Astrocyte (in vitro differentiated cells and primary cell): ENCODE measurements at regions not wholly inside any gene's neighbourhood (a gene's known extent, or its start where the extent isn't known, plus 50 kb on each side); places are given as distances from the start of the nearest gene placed in this dataset.

Experiments used
- DNase-seq: peaks from one replicate; pipeline ENCODE4 v3.0.0-alpha.2; 2010; ENCODE audit warnings: low read depth
- FAIRE-seq: peaks from 2 replicates; lab custom pipeline; 2011; peaks lifted over from hg19 to GRCh38; lab: Jason Lieb, UNC
- H2AFZ ChIP-seq: 2 replicates; pipeline ENCODE4 v1.6.0; 2012; ENCODE audit warnings: low read depth, low read length, inconsistent platforms
- H3K27ac ChIP-seq: 2 replicates; pipeline ENCODE4 v1.5.1; 2011; ENCODE audit warnings: low read depth, low read length, inconsistent platforms
- H3K27me3 ChIP-seq: 2 replicates; pipeline ENCODE4 v1.6.0; 2011; ENCODE audit warnings: low read length, inconsistent platforms; ENCODE audit not compliant: insufficient read depth
- H3K36me3 ChIP-seq: 2 replicates; pipeline ENCODE4 v1.5.1; 2011; ENCODE audit warnings: low read length, inconsistent platforms; ENCODE audit not compliant: insufficient read depth
- H3K4me1 ChIP-seq: 2 replicates; pipeline ENCODE4 v1.5.1; 2011; ENCODE audit warnings: low read length, inconsistent platforms; ENCODE audit not compliant: insufficient read depth
- H3K4me2 ChIP-seq: 2 replicates; pipeline ENCODE4 v1.6.0; 2012; ENCODE audit warnings: low read length, inconsistent platforms
- H3K4me3 ChIP-seq: 2 replicates; pipeline ENCODE4 v1.5.1; 2011; ENCODE audit warnings: low read depth, mild to moderate bottlenecking, low read length, inconsistent platforms; ENCODE audit not compliant: insufficient read depth
- H3K79me2 ChIP-seq: 2 replicates; pipeline ENCODE4 v1.6.0; 2012; ENCODE audit warnings: mild to moderate bottlenecking, low read length, inconsistent platforms; ENCODE audit not compliant: insufficient read depth
- H3K9ac ChIP-seq: 2 replicates; pipeline ENCODE4 v1.6.0; 2012; ENCODE audit warnings: mild to moderate bottlenecking, low read length, inconsistent platforms
- H3K9me3 ChIP-seq: 2 replicates; pipeline ENCODE4 v1.5.1; 2012; ENCODE audit warnings: low read depth, mild to moderate bottlenecking, low read length, inconsistent platforms; ENCODE audit not compliant: insufficient read depth
- H4K20me1 ChIP-seq: 2 replicates; pipeline ENCODE4 v1.6.0; 2012; ENCODE audit warnings: low read length, inconsistent platforms; ENCODE audit not compliant: insufficient read depth
- H3K27ac Mint-ChIP-seq: one replicate; pipeline ENCODE4 v1.8.0; 2021; ENCODE audit warnings: mild to moderate bottlenecking, mixed read lengths; ENCODE audit not compliant: unreplicated experiment
- H3K27me3 Mint-ChIP-seq: one replicate; pipeline ENCODE4 v1.8.0; 2021; ENCODE audit warnings: low read depth, mixed read lengths; ENCODE audit not compliant: unreplicated experiment
- H3K36me3 Mint-ChIP-seq: one replicate; pipeline ENCODE4 v1.8.0; 2021; ENCODE audit warnings: low read depth, mixed read lengths; ENCODE audit not compliant: unreplicated experiment
- H3K4me1 Mint-ChIP-seq: one replicate; pipeline ENCODE4 v1.8.0; 2021; ENCODE audit warnings: low read depth, mixed read lengths; ENCODE audit not compliant: unreplicated experiment
- H3K4me3 Mint-ChIP-seq: one replicate; pipeline ENCODE4 v1.8.0; 2021; ENCODE audit warnings: mild to moderate bottlenecking, moderate library complexity, mixed read lengths; ENCODE audit not compliant: unreplicated experiment
- H3K9me3 Mint-ChIP-seq: one replicate; pipeline ENCODE4 v1.8.0; 2021; ENCODE audit warnings: mild to moderate bottlenecking, mixed read lengths; ENCODE audit not compliant: unreplicated experiment
- EZH2 ChIP-seq: IDR thresholded peaks from 2 replicates; pipeline ENCODE4 v1.6.1; 2012; ENCODE audit warnings: mild to moderate bottlenecking, low read length, inconsistent platforms; ENCODE audit not compliant: insufficient read depth
- TF ChIP-seq, protein P1 (sequence below): IDR thresholded peaks from 2 replicates; pipeline ENCODE4 v1.5.1; 2011; ENCODE audit warnings: low read depth, mild to moderate bottlenecking, inconsistent platforms, low read length, moderate library complexity; ENCODE audit not compliant: insufficient read depth

DNA sequence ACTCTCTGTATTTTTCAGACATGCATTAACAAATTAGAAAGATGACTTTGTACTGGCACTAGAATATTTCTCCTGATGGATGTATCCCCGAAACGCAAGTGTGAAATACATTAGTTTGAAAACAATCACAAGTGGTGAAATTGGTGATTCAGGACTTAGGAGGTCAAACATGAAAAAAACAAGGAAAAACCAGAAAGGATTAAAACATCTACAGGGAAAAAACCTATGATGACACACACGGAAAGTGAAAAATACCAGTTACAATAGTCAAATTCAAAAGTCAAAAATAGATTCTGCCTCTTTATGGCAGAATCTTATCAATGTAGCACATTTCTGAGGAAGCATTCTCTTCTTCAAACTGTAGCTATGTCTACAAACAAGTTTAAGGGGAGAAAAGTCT, 129.0 kb upstream of the SGK1 start:
- Mint-ChIP-seq H3K36me3 (no peaks in the 10 kb centered on the region), H3K27ac (peak overlapping the region; percentile 64), H3K27me3 (no peaks in the 10 kb centered on the region), H3K4me3 (no peak overlapping the region), H3K4me1 (peaks cover 12% of the 10 kb centered on the region), H3K9me3 (no peaks in the 10 kb centered on the region)
- Histone ChIP-seq H3K4me3 (no peak overlapping the region), H3K27me3 (no peaks in the 10 kb centered on the region), H3K9me3 (no peaks in the 10 kb centered on the region), H3K9ac (peak overlapping the region; percentile 44), H3K36me3 (no peaks in the 10 kb centered on the region), H3K4me1 (peaks cover 19% of the 10 kb centered on the region), H3K27ac (peak overlapping the region; percentile 87), H3K79me2 (no peaks in the 10 kb centered on the region), H3K4me2 (no peak overlapping the region), H4K20me1 (no peaks in the 10 kb centered on the region), H2AFZ (no peak overlapping the region)
- TF ChIP-seq EZH2 = no peak
- TF ChIP-seq, protein P1, sequence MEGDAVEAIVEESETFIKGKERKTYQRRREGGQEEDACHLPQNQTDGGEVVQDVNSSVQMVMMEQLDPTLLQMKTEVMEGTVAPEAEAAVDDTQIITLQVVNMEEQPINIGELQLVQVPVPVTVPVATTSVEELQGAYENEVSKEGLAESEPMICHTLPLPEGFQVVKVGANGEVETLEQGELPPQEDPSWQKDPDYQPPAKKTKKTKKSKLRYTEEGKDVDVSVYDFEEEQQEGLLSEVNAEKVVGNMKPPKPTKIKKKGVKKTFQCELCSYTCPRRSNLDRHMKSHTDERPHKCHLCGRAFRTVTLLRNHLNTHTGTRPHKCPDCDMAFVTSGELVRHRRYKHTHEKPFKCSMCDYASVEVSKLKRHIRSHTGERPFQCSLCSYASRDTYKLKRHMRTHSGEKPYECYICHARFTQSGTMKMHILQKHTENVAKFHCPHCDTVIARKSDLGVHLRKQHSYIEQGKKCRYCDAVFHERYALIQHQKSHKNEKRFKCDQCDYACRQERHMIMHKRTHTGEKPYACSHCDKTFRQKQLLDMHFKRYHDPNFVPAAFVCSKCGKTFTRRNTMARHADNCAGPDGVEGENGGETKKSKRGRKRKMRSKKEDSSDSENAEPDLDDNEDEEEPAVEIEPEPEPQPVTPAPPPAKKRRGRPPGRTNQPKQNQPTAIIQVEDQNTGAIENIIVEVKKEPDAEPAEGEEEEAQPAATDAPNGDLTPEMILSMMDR = no peak
- peak; percentile 55 for FAIRE-seq
- DNase-seq = no peak

DNA sequence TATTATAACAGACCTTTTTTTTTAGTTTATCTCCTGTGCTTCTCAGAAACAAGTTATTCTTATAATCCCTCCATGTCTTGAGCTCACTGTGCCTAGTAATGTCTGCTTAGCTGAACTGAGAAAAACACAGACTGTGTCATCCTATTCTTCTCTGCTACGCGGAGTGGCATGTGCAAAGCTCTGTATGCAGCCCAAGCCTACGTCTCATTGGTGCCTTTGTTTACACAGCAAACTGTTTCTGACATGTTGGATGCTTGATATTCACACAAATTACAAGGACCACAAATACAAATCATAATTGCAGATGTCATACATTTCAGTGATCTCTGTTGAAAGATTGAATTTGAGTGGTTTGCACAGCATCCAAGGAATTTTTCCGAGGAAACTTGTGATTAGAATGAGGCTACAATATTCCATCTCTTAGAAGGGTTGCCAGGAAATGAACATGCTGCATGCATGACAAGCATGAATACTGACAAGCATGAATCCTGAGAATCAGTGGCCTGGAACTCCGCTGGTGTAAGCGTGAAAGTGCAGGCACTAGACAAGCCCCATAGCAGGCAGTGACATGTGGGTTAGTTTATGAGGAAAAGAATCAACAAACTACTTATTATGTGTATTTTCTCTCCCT, 128.4 kb upstream of the SGK1 start:
- Mint-ChIP-seq H3K9me3 (no peaks in the 10 kb centered on the region), H3K27ac (peak overlapping the region; percentile 64), H3K36me3 (no peaks in the 10 kb centered on the region), H3K27me3 (no peaks in the 10 kb centered on the region), H3K4me3 (no peak overlapping the region), H3K4me1 (peaks cover 12% of the 10 kb centered on the region)
- peaks cover 19% of the 10 kb centered on the region for H3K4me1 ChIP-seq
- no peaks in the 10 kb centered on the region for H3K27me3 ChIP-seq
- no peaks in the 10 kb centered on the region for H3K79me2 ChIP-seq
- no peaks in the 10 kb centered on the region for H3K9me3 ChIP-seq
- TF ChIP-seq EZH2 = no peak
- TF ChIP-seq, protein P1 = no peak
- H2AFZ ChIP-seq = no peak overlapping the region
- peak overlapping the region; percentile 44 for H3K9ac ChIP-seq
- DNase-seq (peak; percentile 74), FAIRE-seq (peak; percentile 52)
- peak overlapping the region; percentile 87 for H3K27ac ChIP-seq
- H3K36me3 ChIP-seq = no peaks in the 10 kb centered on the region
- no peak overlapping the region for H3K4me3 ChIP-seq
- H3K4me2 ChIP-seq = no peak overlapping the region
- no peaks in the 10 kb centered on the region for H4K20me1 ChIP-seq

DNA sequence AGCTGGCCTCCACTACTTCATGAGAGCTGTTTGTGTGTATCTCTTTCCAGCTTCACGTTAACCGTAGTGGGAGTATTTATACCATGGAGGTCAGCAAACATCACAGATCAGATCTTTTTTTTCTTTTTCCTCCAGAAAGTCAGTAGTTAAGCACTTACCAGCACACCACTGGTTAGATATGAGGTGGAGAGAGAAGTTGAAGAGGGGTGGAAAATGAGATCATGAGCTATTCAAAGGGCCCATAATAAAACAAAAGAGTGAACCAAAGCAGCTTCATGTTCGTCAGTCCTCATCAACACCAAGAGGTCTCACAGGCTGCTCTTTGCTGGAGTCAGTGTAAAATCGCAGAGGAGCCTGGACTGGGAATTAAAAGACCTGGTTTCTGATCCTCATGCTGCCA, 125.1 kb upstream of the SGK1 start:
- Histone ChIP-seq H3K9ac (no peak overlapping the region), H3K27ac (no peak overlapping the region)
- TF ChIP-seq, protein P1 = no peak
- TF ChIP-seq EZH2 = no peak

More for the DNA sequence above, 125.1 kb upstream of the SGK1 start:
- Mint-ChIP-seq H3K9me3 (no peaks in the 10 kb centered on the region), H3K36me3 (no peaks in the 10 kb centered on the region), H3K27ac (no peak overlapping the region), H3K4me3 (no peak overlapping the region), H3K4me1 (peaks cover 12% of the 10 kb centered on the region), H3K27me3 (no peaks in the 10 kb centered on the region)
- no peaks in the 10 kb centered on the region for H3K36me3 ChIP-seq
- no peaks in the 10 kb centered on the region for H4K20me1 ChIP-seq
- H3K4me2 ChIP-seq = no peak overlapping the region
- no peak for FAIRE-seq
- peaks cover 15% of the 10 kb centered on the region for H3K4me1 ChIP-seq
- no peak for DNase-seq
- H3K27me3 ChIP-seq = no peaks in the 10 kb centered on the region
- no peak overlapping the region for H3K4me3 ChIP-seq
- H3K79me2 ChIP-seq = no peaks in the 10 kb centered on the region
- H2AFZ ChIP-seq = no peak overlapping the region
- no peaks in the 10 kb centered on the region for H3K9me3 ChIP-seq
